GM20000 (cell line): ENCODE measurements at regions not wholly inside any gene's neighbourhood (a gene's known extent, or its start where the extent isn't known, plus 50 kb on each side); places are given as distances from the start of the nearest gene placed in this dataset.

Experiments
- DNase-seq: peaks from one replicate; pipeline ENCODE4 v3.0.0; 2012; ENCODE audit warnings: low spot score
- CTCF ChIP-seq: IDR thresholded peaks from 2 replicates; pipeline ENCODE4 v1.5.1; 2012; ENCODE audit warnings: mild to moderate bottlenecking, control low read depth; ENCODE audit errors: extremely low read depth, missing control alignments

GRCh38 chr1:72516264-72516663 is 233.9 kb upstream of the NEGR1 start:
- TF ChIP-seq CTCF, result no peak
- no peak for DNase-seq

- DNase-seq, result no peak
- no peak for TF ChIP-seq CTCF
Measured at GRCh38 chr1:72498371-72498770, 216.0 kb upstream of the NEGR1 start.

GRCh38 chr1:72489801-72490200 is 207.5 kb upstream of the NEGR1 start:
- DNase-seq, result no peak
- no peak for TF ChIP-seq CTCF

GRCh38 chr1:72485801-72486200 is 203.5 kb upstream of the NEGR1 start:
- DNase-seq, result no peak
- no peak for TF ChIP-seq CTCF

- TF ChIP-seq CTCF, result no peak
- no peak for DNase-seq
Measured at GRCh38 chr1:72483846-72484357, 201.6 kb upstream of the NEGR1 start.

- no peak for DNase-seq
- TF ChIP-seq CTCF, result no peak
Measured at GRCh38 chr1:72482736-72483413, 200.5 kb upstream of the NEGR1 start.

- no peak for DNase-seq
Measured at GRCh38 chr1:72481420-72481970, 199.2 kb upstream of the NEGR1 start.

More at GRCh38 chr1:72481420-72481970, 199.2 kb upstream of the NEGR1 start:
- no peak for TF ChIP-seq CTCF
